ENCODE measurements at regions not wholly inside any gene's neighbourhood (a gene's known extent, or its start where the extent isn't known, plus 50 kb on each side); places are given as distances from the start of the nearest gene placed in this dataset.

DNA sequence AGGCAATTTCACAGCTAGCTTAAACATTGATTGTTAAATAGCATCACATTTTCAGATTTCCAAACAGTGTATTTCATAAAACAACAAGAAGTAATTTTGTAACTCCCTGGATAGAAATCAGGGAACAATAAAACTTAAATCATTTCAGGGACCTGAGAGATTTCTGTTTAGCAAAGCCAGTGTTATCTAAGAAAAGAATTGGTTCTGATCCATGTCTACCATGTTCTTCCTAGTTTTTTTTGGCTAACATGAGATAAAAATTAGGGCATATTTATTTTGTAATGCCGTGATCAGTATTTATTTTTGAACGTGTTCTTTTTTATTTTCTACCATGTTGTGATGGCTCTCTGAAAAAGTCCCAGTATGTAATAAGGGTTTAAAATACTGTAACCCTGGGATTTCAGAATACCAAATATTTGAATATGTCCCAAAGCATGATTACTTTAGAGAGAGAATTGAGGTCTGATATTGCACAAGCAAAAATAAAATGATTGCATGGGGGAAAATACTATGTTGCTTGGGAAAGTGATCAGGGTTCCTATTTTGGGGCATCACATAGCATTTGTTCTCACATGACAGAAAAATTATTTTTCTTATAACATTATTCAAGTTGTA is 188.7 kb upstream of the CEP162 start:
- no peak for TF ChIP-seq POLR2A (IDR thresholded peaks at IDR 0.05)
- TF ChIP-seq, protein P1, sequence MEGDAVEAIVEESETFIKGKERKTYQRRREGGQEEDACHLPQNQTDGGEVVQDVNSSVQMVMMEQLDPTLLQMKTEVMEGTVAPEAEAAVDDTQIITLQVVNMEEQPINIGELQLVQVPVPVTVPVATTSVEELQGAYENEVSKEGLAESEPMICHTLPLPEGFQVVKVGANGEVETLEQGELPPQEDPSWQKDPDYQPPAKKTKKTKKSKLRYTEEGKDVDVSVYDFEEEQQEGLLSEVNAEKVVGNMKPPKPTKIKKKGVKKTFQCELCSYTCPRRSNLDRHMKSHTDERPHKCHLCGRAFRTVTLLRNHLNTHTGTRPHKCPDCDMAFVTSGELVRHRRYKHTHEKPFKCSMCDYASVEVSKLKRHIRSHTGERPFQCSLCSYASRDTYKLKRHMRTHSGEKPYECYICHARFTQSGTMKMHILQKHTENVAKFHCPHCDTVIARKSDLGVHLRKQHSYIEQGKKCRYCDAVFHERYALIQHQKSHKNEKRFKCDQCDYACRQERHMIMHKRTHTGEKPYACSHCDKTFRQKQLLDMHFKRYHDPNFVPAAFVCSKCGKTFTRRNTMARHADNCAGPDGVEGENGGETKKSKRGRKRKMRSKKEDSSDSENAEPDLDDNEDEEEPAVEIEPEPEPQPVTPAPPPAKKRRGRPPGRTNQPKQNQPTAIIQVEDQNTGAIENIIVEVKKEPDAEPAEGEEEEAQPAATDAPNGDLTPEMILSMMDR (IDR thresholded peaks at IDR 0.05): no peak
